GM12878 (cell line): ENCODE measurements at regions not wholly inside any gene's neighbourhood (a gene's known extent, or its start where the extent isn't known, plus 50 kb on each side); places are given as distances from the start of the nearest gene placed in this dataset.

ENCODE experiments used
- ATAC-seq: fragments of 200-7000 bp; cut with Tn5 transposase; 3 replicates; pipeline ENCODE4 v1.9.1; 2020; ENCODE audit warnings: mild to moderate bottlenecking, moderate library complexity
- BruUV-seq: library from RNA; stranded (reverse); fragments of 400-500 nt; replicated peaks from 2 replicates; lab custom pipeline; 2021; lab: Mats Ljungman, UMichigan
- CTCF ChIA-PET: fragments of 300-600 bp; sonication (Branson Sonifier 250); formaldehyde crosslinking; extraction: SDS; loops from one replicate; lab custom pipeline; 2021; ENCODE audit warnings: inconsistent platforms; lab: Yijun Ruan, JAX
- POLR2A ChIA-PET: fragments of 350-600 bp; formaldehyde crosslinking; extraction: SDS; loops from one replicate; lab custom pipeline; 2021; ENCODE audit warnings: inconsistent platforms; lab: Charles Lee
- RAD21 ChIA-PET: fragments of 300-600 bp; sonication (Branson Sonifier 250); formaldehyde crosslinking; loops from one replicate; lab custom pipeline; 2023; ENCODE audit warnings: antibody characterized with exemption; ENCODE audit not compliant: unreplicated experiment; lab: Charles Lee
- SMC1A ChIA-PET: fragments of 300-600 bp; sonication (Branson Sonifier 250); formaldehyde crosslinking; loops from one replicate; lab custom pipeline; 2023; ENCODE audit not compliant: unreplicated experiment, uncharacterized antibody; lab: Charles Lee
- DNase-seq: peaks from one replicate; pipeline ENCODE4 v3.0.0-alpha.2; 2011; ENCODE audit warnings: low read depth, low spot score
- FAIRE-seq: peaks from 3 replicates; lab custom pipeline; 2011; peaks lifted over from hg19 to GRCh38; lab: Jason Lieb, UNC
- H2AFZ ChIP-seq: 2 replicates; pipeline ENCODE4 v1.6.0; 2011; ENCODE audit warnings: low read depth, low read length, control low read depth; ENCODE audit not compliant: control insufficient read depth
- H3K27ac ChIP-seq: 2 replicates; pipeline ENCODE4 v1.5.1; 2011; ENCODE audit warnings: control low read depth; ENCODE audit not compliant: control insufficient read depth, insufficient read depth
- H3K27me3 ChIP-seq, 2 experiments: replicated peaks in 1 of 2; 2 replicates each; pipeline versions ENCODE4 v1.6.0 to v1.6.1; 2011; ENCODE audit warnings: low read length in 1 of 2; ENCODE audit not compliant: control insufficient read depth in 2 of 2, insufficient read depth in 2 of 2
- H3K36me3 ChIP-seq, 2 experiments: 2 replicates each; pipeline ENCODE4 v1.5.1; 2011; ENCODE audit warnings: low read length in 1 of 2; ENCODE audit not compliant: control insufficient read depth in 2 of 2, insufficient read depth in 2 of 2
- H3K4me1 ChIP-seq: 2 replicates; pipeline ENCODE4 v1.6.1; 2011; ENCODE audit warnings: mild to moderate bottlenecking, low read length, moderate library complexity, mixed read lengths; ENCODE audit not compliant: control insufficient read depth, insufficient read depth
- H3K4me2 ChIP-seq: 2 replicates; pipeline ENCODE4 v1.6.0; 2011; ENCODE audit warnings: control low read depth; ENCODE audit not compliant: control insufficient read depth, insufficient read depth
- H3K4me3 ChIP-seq: fragments of 200-600 bp; sonication (generic); 2 replicates; pipeline ENCODE4 v1.5.1; 2016
- H3K79me2 ChIP-seq: 2 replicates; pipeline ENCODE4 v1.6.0; 2011; ENCODE audit warnings: low read length; ENCODE audit not compliant: control insufficient read depth, insufficient read depth
- H3K9ac ChIP-seq: 2 replicates; pipeline ENCODE4 v1.8.0; 2011; ENCODE audit warnings: low read length, control low read depth, mixed read lengths; ENCODE audit not compliant: control insufficient read depth, insufficient read depth
- H3K9me3 ChIP-seq: replicated peaks from 3 replicates; pipeline ENCODE4 v1.5.1; 2011; ENCODE audit warnings: mild to moderate bottlenecking, low read length; ENCODE audit not compliant: control insufficient read depth, insufficient read depth
- H4K20me1 ChIP-seq: 2 replicates; pipeline ENCODE4 v1.6.0; 2011; ENCODE audit not compliant: control insufficient read depth, insufficient read depth
- BCL11A ChIP-seq: IDR thresholded peaks from 2 replicates; pipeline ENCODE4 v1.6.1; 2011; ENCODE audit warnings: low read depth, low read length
- CBFB ChIP-seq: IDR thresholded peaks from 2 replicates; pipeline ENCODE4 v1.6.1; 2016; ENCODE audit warnings: antibody characterized with exemption, low read depth
- CEBPB ChIP-seq, 2 experiments: fragments of 150-350 bp in 1 of 2; IDR thresholded peaks; 2 replicates each; pipeline ENCODE4 v1.6.1; 2012 to 2014; ENCODE audit warnings: low read depth in 2 of 2, low read length in 2 of 2, borderline replicate concordance in 1 of 2, inconsistent platforms in 1 of 2
- MTA2 ChIP-seq: fragments of 450-650 bp; IDR thresholded peaks from 2 replicates; pipeline ENCODE4 v1.6.1; 2016; ENCODE audit warnings: low read depth, mild to moderate bottlenecking, moderate library complexity
- MTA3 ChIP-seq: IDR thresholded peaks from 2 replicates; pipeline ENCODE4 v1.6.1; 2012; ENCODE audit warnings: low read length, inconsistent platforms, borderline replicate concordance
- RFX5 ChIP-seq: IDR thresholded peaks from 2 replicates; pipeline ENCODE4 v1.6.1; 2011; ENCODE audit warnings: low read depth, low read length, improper control_type of control experiment
- SMAD5 ChIP-seq: IDR thresholded peaks from 2 replicates; pipeline ENCODE4 v1.6.1; 2016; ENCODE audit warnings: antibody characterized with exemption, low read depth
- SMC3 ChIP-seq: IDR thresholded peaks from 2 replicates; pipeline ENCODE4 v1.6.1; 2011; ENCODE audit warnings: low read length, improper control_type of control experiment, borderline replicate concordance
- SREBF2 ChIP-seq: IDR thresholded peaks from 2 replicates; pipeline ENCODE4 v1.6.1; 2012; ENCODE audit warnings: mild to moderate bottlenecking, low read length
- WGBS: methylation state at CpG from one replicate; pipeline ENCODE4 v1.1.6; 2016; ENCODE audit warnings: low lambda C conversion rate; ENCODE audit not compliant: insufficient replicate concordance, insufficient coverage; ENCODE audit errors: missing lambda C conversion rate; 5-methylcytosine and 5-hydroxymethylcytosine counted together
- in situ Hi-C: fragments of 300-500 bp; cut with MboI; formaldehyde crosslinking; loops from 9 replicates; pipeline ENCODE4 v1.14.3; 2018; ENCODE audit warnings: mixed read lengths
- intact Hi-C: fragments of 100-400 bp; cut with micrococcal nuclease; formaldehyde crosslinking; loops from one replicate; pipeline ENCODE4 v1.14.2; 2022; ENCODE audit not compliant: unreplicated experiment
- TF ChIP-seq, protein P1 (sequence below): IDR thresholded peaks from 2 replicates; pipeline ENCODE4 v1.6.1; 2012; ENCODE audit warnings: low read length, inconsistent platforms
- TF ChIP-seq, protein P2 (sequence below): IDR thresholded peaks from 2 replicates; pipeline ENCODE4 v1.6.1; 2011; ENCODE audit warnings: borderline replicate concordance, low read depth, mild to moderate bottlenecking, moderate library complexity, mixed read lengths, low read length; ENCODE audit not compliant: insufficient read depth; ENCODE audit errors: extremely low read length
- TF ChIP-seq, protein P3 (sequence below): fragments of 450-650 bp; IDR thresholded peaks from 2 replicates; pipeline ENCODE4 v1.6.1; 2016; ENCODE audit warnings: mild to moderate bottlenecking

DNA sequence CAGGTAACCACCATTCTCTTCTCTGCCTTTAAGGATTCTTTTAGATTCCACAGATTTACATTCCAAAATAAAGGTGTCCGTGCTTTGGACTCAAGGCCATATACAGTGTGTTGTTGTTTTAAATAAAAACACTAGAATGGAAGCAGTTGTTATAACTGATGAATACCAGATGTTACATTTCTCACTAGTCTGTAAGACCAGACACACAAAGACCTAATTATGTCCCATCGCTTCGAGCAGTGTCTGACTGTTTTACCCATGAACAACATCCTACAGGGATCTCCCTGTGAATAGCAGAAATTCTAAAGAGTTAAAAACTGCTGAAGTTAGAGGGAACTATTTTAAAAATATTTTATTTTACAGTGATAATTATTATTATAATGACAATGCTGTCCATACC is 574.7 kb upstream of the ZP4 start (continued):
- TF ChIP-seq, protein P1, sequence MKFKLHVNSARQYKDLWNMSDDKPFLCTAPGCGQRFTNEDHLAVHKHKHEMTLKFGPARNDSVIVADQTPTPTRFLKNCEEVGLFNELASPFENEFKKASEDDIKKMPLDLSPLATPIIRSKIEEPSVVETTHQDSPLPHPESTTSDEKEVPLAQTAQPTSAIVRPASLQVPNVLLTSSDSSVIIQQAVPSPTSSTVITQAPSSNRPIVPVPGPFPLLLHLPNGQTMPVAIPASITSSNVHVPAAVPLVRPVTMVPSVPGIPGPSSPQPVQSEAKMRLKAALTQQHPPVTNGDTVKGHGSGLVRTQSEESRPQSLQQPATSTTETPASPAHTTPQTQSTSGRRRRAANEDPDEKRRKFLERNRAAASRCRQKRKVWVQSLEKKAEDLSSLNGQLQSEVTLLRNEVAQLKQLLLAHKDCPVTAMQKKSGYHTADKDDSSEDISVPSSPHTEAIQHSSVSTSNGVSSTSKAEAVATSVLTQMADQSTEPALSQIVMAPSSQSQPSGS: no peak

DNA sequence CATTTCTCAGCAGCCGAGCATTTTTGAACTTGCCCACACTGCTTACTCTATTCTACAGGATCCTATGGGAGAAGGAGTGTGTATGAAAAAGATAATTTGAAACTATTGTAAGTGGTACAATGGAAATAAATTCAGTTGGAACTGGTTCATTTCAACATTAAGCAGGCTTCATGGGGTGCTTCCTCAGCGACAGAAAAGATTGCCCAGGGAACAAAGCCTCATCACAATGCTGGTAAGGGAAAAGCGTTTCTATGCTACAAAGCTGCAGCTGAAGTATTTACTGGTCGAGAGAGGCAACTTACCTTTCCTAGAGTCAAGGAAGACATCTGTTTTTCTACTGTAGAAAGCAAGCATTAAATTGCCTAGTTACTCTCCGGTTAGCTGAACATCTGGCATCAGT is 568.2 kb upstream of the ZP4 start:
- Histone ChIP-seq H3K9me3 (no peaks in the 10 kb centered on the region), H3K9ac (no peak overlapping the region), H4K20me1 (no peaks in the 10 kb centered on the region), H3K4me1 (no peaks in the 10 kb centered on the region), H3K4me3 (no peak overlapping the region), H3K36me3 (no peaks in the 10 kb centered on the region), H3K27me3 (no peaks in the 10 kb centered on the region), H2AFZ (no peak overlapping the region), H3K4me2 (no peak overlapping the region), H3K79me2 (no peaks in the 10 kb centered on the region), H3K27ac (no peak overlapping the region)
- in situ Hi-C loops: no loop called here
- no peak for FAIRE-seq
- no peak for ATAC-seq
- POLR2A ChIA-PET: no interaction called here
- WGBS: 22% methylated on average over 5 of the region's 5 CpGs
- TF ChIP-seq CBFB: no peak
- no peak for TF ChIP-seq SMAD5
- TF ChIP-seq MTA3: no peak
- no peak for TF ChIP-seq SREBF2
- TF ChIP-seq, protein P2, sequence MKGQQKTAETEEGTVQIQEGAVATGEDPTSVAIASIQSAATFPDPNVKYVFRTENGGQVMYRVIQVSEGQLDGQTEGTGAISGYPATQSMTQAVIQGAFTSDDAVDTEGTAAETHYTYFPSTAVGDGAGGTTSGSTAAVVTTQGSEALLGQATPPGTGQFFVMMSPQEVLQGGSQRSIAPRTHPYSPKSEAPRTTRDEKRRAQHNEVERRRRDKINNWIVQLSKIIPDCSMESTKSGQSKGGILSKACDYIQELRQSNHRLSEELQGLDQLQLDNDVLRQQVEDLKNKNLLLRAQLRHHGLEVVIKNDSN: no peak
- TF ChIP-seq MTA2: no peak
- TF ChIP-seq BCL11A: no peak
- TF ChIP-seq CEBPB (IDR thresholded peaks at IDR 0.05; ENCODE audit: borderline replicate concordance in 1 of 2, low read depth in 2 of 2, low read length in 2 of 2): no peak
- TF ChIP-seq, protein P3, sequence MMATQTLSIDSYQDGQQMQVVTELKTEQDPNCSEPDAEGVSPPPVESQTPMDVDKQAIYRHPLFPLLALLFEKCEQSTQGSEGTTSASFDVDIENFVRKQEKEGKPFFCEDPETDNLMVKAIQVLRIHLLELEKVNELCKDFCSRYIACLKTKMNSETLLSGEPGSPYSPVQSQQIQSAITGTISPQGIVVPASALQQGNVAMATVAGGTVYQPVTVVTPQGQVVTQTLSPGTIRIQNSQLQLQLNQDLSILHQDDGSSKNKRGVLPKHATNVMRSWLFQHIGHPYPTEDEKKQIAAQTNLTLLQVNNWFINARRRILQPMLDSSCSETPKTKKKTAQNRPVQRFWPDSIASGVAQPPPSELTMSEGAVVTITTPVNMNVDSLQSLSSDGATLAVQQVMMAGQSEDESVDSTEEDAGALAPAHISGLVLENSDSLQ: no peak
- no peak for TF ChIP-seq RFX5
- no peak for TF ChIP-seq SMC3
- RAD21 ChIA-PET: no interaction called here
- intact Hi-C loops: no loop called here
- no TSS peak for BruUV-seq
- SMC1A ChIA-PET: no interaction called here
- CTCF ChIA-PET: interaction anchor here (0.9 kb wide), 1 partner anchor 18 kb away, joined by 3 read pairs; no protein-coding TSS in a partner anchor
- DNase-seq: no peak
